SK-N-SH (cell line): ENCODE measurements at regions not wholly inside any gene's neighbourhood (a gene's known extent, or its start where the extent isn't known, plus 50 kb on each side); places are given as distances from the start of the nearest gene placed in this dataset.

Experiments used
- JUND ChIP-seq: IDR thresholded peaks from 2 replicates; pipeline ENCODE4 v1.4.0; 2012
- RFX5 ChIP-seq: IDR thresholded peaks from 2 replicates; pipeline ENCODE4 v1.6.1; 2012; ENCODE audit warnings: mild to moderate bottlenecking, improper control_type of control experiment, low read length
- SMC3 ChIP-seq: IDR thresholded peaks from 2 replicates; pipeline ENCODE4 v1.6.1; 2012; ENCODE audit warnings: low read depth, low read length, improper control_type of control experiment
- ZBTB33 ChIP-seq: IDR thresholded peaks from 2 replicates; pipeline ENCODE4 v1.4.0; 2012; ENCODE audit warnings: low read depth, borderline replicate concordance
- TF ChIP-seq, protein P1 (sequence below): fragments of 200-600 bp; sonication (generic); IDR thresholded peaks from 2 replicates; pipeline ENCODE4 v1.6.1; 2017; ENCODE audit warnings: antibody characterized with exemption, mild to moderate bottlenecking, moderate library complexity

GRCh38 chrX:7385131-7385530 is 237.2 kb upstream of the PUDP start:
- TF ChIP-seq, protein P1, sequence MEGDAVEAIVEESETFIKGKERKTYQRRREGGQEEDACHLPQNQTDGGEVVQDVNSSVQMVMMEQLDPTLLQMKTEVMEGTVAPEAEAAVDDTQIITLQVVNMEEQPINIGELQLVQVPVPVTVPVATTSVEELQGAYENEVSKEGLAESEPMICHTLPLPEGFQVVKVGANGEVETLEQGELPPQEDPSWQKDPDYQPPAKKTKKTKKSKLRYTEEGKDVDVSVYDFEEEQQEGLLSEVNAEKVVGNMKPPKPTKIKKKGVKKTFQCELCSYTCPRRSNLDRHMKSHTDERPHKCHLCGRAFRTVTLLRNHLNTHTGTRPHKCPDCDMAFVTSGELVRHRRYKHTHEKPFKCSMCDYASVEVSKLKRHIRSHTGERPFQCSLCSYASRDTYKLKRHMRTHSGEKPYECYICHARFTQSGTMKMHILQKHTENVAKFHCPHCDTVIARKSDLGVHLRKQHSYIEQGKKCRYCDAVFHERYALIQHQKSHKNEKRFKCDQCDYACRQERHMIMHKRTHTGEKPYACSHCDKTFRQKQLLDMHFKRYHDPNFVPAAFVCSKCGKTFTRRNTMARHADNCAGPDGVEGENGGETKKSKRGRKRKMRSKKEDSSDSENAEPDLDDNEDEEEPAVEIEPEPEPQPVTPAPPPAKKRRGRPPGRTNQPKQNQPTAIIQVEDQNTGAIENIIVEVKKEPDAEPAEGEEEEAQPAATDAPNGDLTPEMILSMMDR = no peak
- TF ChIP-seq RFX5 = no peak
- TF ChIP-seq SMC3 = no peak
- no peak for TF ChIP-seq JUND
- no peak for TF ChIP-seq ZBTB33
